Smooth muscle cell (in vitro differentiated cells): ENCODE measurements at regions not wholly inside any gene's neighbourhood (a gene's known extent, or its start where the extent isn't known, plus 50 kb on each side); places are given as distances from the start of the nearest gene placed in this dataset.

Source experiments
- DNase-seq: peaks from one replicate; lab custom pipeline; 2025; ENCODE audit not compliant: unreplicated experiment; lab: John Stamatoyannopoulos, UW
- H2AFZ ChIP-seq: fragments of 200-600 bp; sonication (generic); 2 replicates; pipeline ENCODE4 v1.6.0; 2016; ENCODE audit warnings: antibody characterized with exemption, low read depth, mild to moderate bottlenecking
- H3F3A ChIP-seq: fragments of 200-600 bp; sonication (generic); 2 replicates; pipeline ENCODE4 v1.6.0; 2017; ENCODE audit warnings: antibody characterized with exemption, low read depth
- H3K27ac ChIP-seq: fragments of 200-600 bp; sonication (generic); 2 replicates; pipeline ENCODE4 v1.5.1; 2016; ENCODE audit warnings: low read depth, mild to moderate bottlenecking
- H3K27me3 ChIP-seq: fragments of 200-600 bp; sonication (generic); 2 replicates; pipeline ENCODE4 v1.6.1; 2016; ENCODE audit warnings: low read depth, mild to moderate bottlenecking
- H3K36me3 ChIP-seq: fragments of 200-600 bp; sonication (generic); 2 replicates; pipeline ENCODE4 v1.5.1; 2016; ENCODE audit warnings: low read depth
- H3K4me1 ChIP-seq: fragments of 200-600 bp; sonication (generic); 2 replicates; pipeline ENCODE4 v1.5.1; 2016; ENCODE audit warnings: low read depth
- H3K4me2 ChIP-seq: fragments of 200-600 bp; sonication (generic); 2 replicates; pipeline ENCODE4 v1.6.0; 2016; ENCODE audit warnings: mild to moderate bottlenecking
- H3K4me3 ChIP-seq: fragments of 200-600 bp; sonication (generic); 2 replicates; pipeline ENCODE4 v1.5.1; 2016; ENCODE audit warnings: mild to moderate bottlenecking
- H3K79me2 ChIP-seq: fragments of 200-600 bp; sonication (generic); 2 replicates; pipeline ENCODE4 v1.6.0; 2016; ENCODE audit warnings: low read depth, mild to moderate bottlenecking
- H3K9ac ChIP-seq: fragments of 200-600 bp; sonication (generic); 2 replicates; pipeline ENCODE4 v1.6.0; 2016; ENCODE audit warnings: low read depth
- H3K9me3 ChIP-seq: fragments of 200-600 bp; sonication (generic); replicated peaks from 2 replicates; pipeline ENCODE4 v1.5.1; 2016; ENCODE audit warnings: low read depth
- H4K20me1 ChIP-seq: fragments of 200-600 bp; sonication (generic); 2 replicates; pipeline ENCODE4 v1.6.0; 2016; ENCODE audit warnings: low read depth
- CTCF ChIP-seq: fragments of 200-600 bp; sonication (generic); IDR thresholded peaks from 2 replicates; pipeline ENCODE4 v1.5.1; 2017; ENCODE audit warnings: borderline replicate concordance, mild to moderate bottlenecking, antibody characterized with exemption; ENCODE audit not compliant: insufficient read depth, poor library complexity, severe bottlenecking
- WGBS: methylation state at CpG from one replicate; pipeline ENCODE4 v1.1.7; 2016; ENCODE audit warnings: low lambda C conversion rate; 5-methylcytosine and 5-hydroxymethylcytosine counted together

- DNase-seq: no peak
- H3K36me3 ChIP-seq: no peaks in the 10 kb centered on the region
- H4K20me1 ChIP-seq: no peaks in the 10 kb centered on the region
- no peaks in the 10 kb centered on the region for H3K9me3 ChIP-seq
- H3K4me2 ChIP-seq: no peak overlapping the region
- H3K9ac ChIP-seq: no peak overlapping the region
- H3K4me1 ChIP-seq: no peaks in the 10 kb centered on the region
- H3K27me3 ChIP-seq: no peaks in the 10 kb centered on the region
- H3K27ac ChIP-seq: no peak overlapping the region
- H2AFZ ChIP-seq: no peak overlapping the region
- H3K4me3 ChIP-seq: no peak overlapping the region
- TF ChIP-seq CTCF: no peak
- no peaks in the 10 kb centered on the region for H3K79me2 ChIP-seq
- H3F3A ChIP-seq: no peaks in the 10 kb centered on the region
Measured at GRCh38 chr3:146715170-146715569, 110.0 kb upstream of the PLSCR5 start.

- no peaks in the 10 kb centered on the region for H3K9me3 ChIP-seq
- no peaks in the 10 kb centered on the region for H4K20me1 ChIP-seq
- no peak for TF ChIP-seq CTCF
- no peak overlapping the region for H3K27ac ChIP-seq
- no peak overlapping the region for H3K4me3 ChIP-seq
- H3K36me3 ChIP-seq: no peaks in the 10 kb centered on the region
- no peak overlapping the region for H3K4me2 ChIP-seq
- no peak overlapping the region for H2AFZ ChIP-seq
- no peaks in the 10 kb centered on the region for H3K79me2 ChIP-seq
- H3K27me3 ChIP-seq: no peaks in the 10 kb centered on the region
- no peaks in the 10 kb centered on the region for H3F3A ChIP-seq
- DNase-seq: no peak
- WGBS: 92% methylated on average over 3 of the region's 3 CpGs
- H3K9ac ChIP-seq: no peak overlapping the region
- no peaks in the 10 kb centered on the region for H3K4me1 ChIP-seq
Measured at GRCh38 chr3:146712806-146713205, 107.7 kb upstream of the PLSCR5 start.

- Histone ChIP-seq H2AFZ (no peak overlapping the region), H3K27me3 (no peaks in the 10 kb centered on the region), H3K4me2 (no peak overlapping the region), H3K36me3 (no peaks in the 10 kb centered on the region), H3K4me1 (no peaks in the 10 kb centered on the region), H3K9me3 (no peaks in the 10 kb centered on the region), H3K9ac (no peak overlapping the region), H3K4me3 (no peak overlapping the region), H4K20me1 (no peaks in the 10 kb centered on the region), H3F3A (no peaks in the 10 kb centered on the region), H3K79me2 (no peaks in the 10 kb centered on the region), H3K27ac (no peak overlapping the region)
- no peak for DNase-seq
- TF ChIP-seq CTCF: no peak
- 85% methylated on average over 3 of the region's 3 CpGs for WGBS
Measured at GRCh38 chr3:146709969-146710368, 104.8 kb upstream of the PLSCR5 start.

GRCh38 chr3:146705225-146705624 is 100.1 kb upstream of the PLSCR5 start:
- Histone ChIP-seq H2AFZ (no peak overlapping the region), H3K4me1 (no peaks in the 10 kb centered on the region), H3K9me3 (no peaks in the 10 kb centered on the region), H3K36me3 (no peaks in the 10 kb centered on the region), H4K20me1 (no peaks in the 10 kb centered on the region), H3K4me2 (no peak overlapping the region), H3K9ac (no peak overlapping the region), H3K27me3 (no peaks in the 10 kb centered on the region), H3F3A (no peaks in the 10 kb centered on the region), H3K79me2 (no peaks in the 10 kb centered on the region), H3K4me3 (no peak overlapping the region), H3K27ac (no peak overlapping the region)
- TF ChIP-seq CTCF: no peak
- no peak for DNase-seq
- WGBS: 83% methylated on average over 2 of the region's 2 CpGs
